Inflammatory macrophage treated with lipopolysaccharide for 1 hour (primary cell): ENCODE measurements at regions not wholly inside any gene's neighbourhood (a gene's known extent, or its start where the extent isn't known, plus 50 kb on each side); places are given as distances from the start of the nearest gene placed in this dataset.
A peak's percentile ranks its signal among the peaks of the same experiment; 100 is the strongest.

Source experiments
- DNase-seq, 2 donors: peaks; one replicate each; pipeline ENCODE4 v3.0.0-alpha.2; 2020 to 2022

GRCh38 chr1:193558491-193559028 is 372.1 kb upstream of the B3GALT2 start:
- DNase-seq = peak; percentile 28 to 51

- DNase-seq = no peak
Observed at GRCh38 chr1:193555662-193556441, 369.4 kb upstream of the B3GALT2 start.

- no peak for DNase-seq
Observed at GRCh38 chr1:193553564-193553963, 367.2 kb upstream of the B3GALT2 start.

- no peak for DNase-seq
Observed at GRCh38 chr1:193552274-193552673, 365.9 kb upstream of the B3GALT2 start.

GRCh38 chr1:193549081-193549480 is 362.7 kb upstream of the B3GALT2 start:
- no peak for DNase-seq

- no peak for DNase-seq
Observed at GRCh38 chr1:193545171-193545570, 358.8 kb upstream of the B3GALT2 start.

- no peak for DNase-seq
Observed at GRCh38 chr1:193543259-193543658, 356.8 kb upstream of the B3GALT2 start.

GRCh38 chr1:193542690-193543089 is 356.3 kb upstream of the B3GALT2 start:
- peak; percentile 22 to 55 for DNase-seq

GRCh38 chr1:193540511-193540910 is 354.1 kb upstream of the B3GALT2 start:
- DNase-seq = no peak

GRCh38 chr1:193539731-193540459 is 353.5 kb upstream of the B3GALT2 start:
- DNase-seq = no peak

GRCh38 chr1:193538680-193539079 is 352.3 kb upstream of the B3GALT2 start:
- DNase-seq = no peak

GRCh38 chr1:193538003-193538354 is 351.6 kb upstream of the B3GALT2 start:
- no peak for DNase-seq

- peak; percentile 41 to 54 for DNase-seq
Observed at GRCh38 chr1:193537266-193538002, 351.0 kb upstream of the B3GALT2 start.

- no peak for DNase-seq
Observed at GRCh38 chr1:193533853-193534252, 347.4 kb upstream of the B3GALT2 start.

- no peak for DNase-seq
Observed at GRCh38 chr1:193525917-193526710, 339.7 kb upstream of the B3GALT2 start.

- DNase-seq = no peak
Observed at GRCh38 chr1:193525411-193525810, 339.0 kb upstream of the B3GALT2 start.

- DNase-seq = no peak
Observed at GRCh38 chr1:193524616-193525015, 338.2 kb upstream of the B3GALT2 start.

GRCh38 chr1:193524021-193524420 is 337.6 kb upstream of the B3GALT2 start:
- no peak for DNase-seq

- DNase-seq = no peak
Observed at GRCh38 chr1:193520472-193520871, 334.1 kb upstream of the B3GALT2 start.

- no peak for DNase-seq
Observed at GRCh38 chr1:193519922-193520321, 333.5 kb upstream of the B3GALT2 start.

GRCh38 chr1:193516755-193517388 is 330.5 kb upstream of the B3GALT2 start:
- no peak for DNase-seq

- DNase-seq = peak; percentile 14 to 16
Observed at GRCh38 chr1:193514397-193514796, 328.0 kb upstream of the B3GALT2 start.
